Spleen (tissue), 11 donors: ENCODE measurements at regions not wholly inside any gene's neighbourhood (a gene's known extent, or its start where the extent isn't known, plus 50 kb on each side); places are given as distances from the start of the nearest gene placed in this dataset.
"Not testable (repeated sequence)": the region's sequence is repeated elsewhere in the genome, so short reads cannot be mapped to it uniquely, and the experiment has no call there.

Experiments
- DNase-seq: peaks from one replicate; pipeline ENCODE4 v3.0.0-alpha.2; 2020
- H3K27ac ChIP-seq, 8 donors: fragments of 200-600 bp; sonication (generic) in 7 of 8; 1 replicate in 4 of 8; 2 replicates in 4 of 8; pipeline versions ENCODE4 v1.5.0 to v1.8.0; 2016 to 2021; ENCODE audit warnings: inconsistent platforms in 4 of 8, mild to moderate bottlenecking in 4 of 8, moderate library complexity in 1 of 8
- H3K27me3 ChIP-seq, 7 donors: fragments of 200-600 bp; sonication (generic) in 6 of 7; replicated peaks in 1 of 7; 1 replicate in 4 of 7; 2 replicates in 3 of 7; pipeline versions ENCODE4 v1.5.0 to v1.8.0; 2016 to 2021; ENCODE audit warnings: inconsistent platforms in 3 of 7, mild to moderate bottlenecking in 1 of 7
- H3K36me3 ChIP-seq, 6 donors: fragments of 200-600 bp; sonication (generic) in 5 of 6; 1 replicate in 4 of 6; 2 replicates in 2 of 6; pipeline versions ENCODE4 v1.5.0 to v1.8.0; 2016 to 2021; ENCODE audit warnings: inconsistent platforms in 2 of 6
- H3K4me1 ChIP-seq, 6 donors: fragments of 200-600 bp; sonication (generic) in 5 of 6; 1 replicate in 3 of 6; 2 replicates in 3 of 6; pipeline versions ENCODE4 v1.5.0 to v1.8.0; 2016 to 2021; ENCODE audit warnings: inconsistent platforms in 3 of 6
- H3K4me3 ChIP-seq, 8 donors: fragments of 200-600 bp; sonication (generic) in 7 of 8; 1 replicate in 4 of 8; 2 replicates in 4 of 8; pipeline versions ENCODE4 v1.5.0 to v1.8.0; 2016 to 2021; ENCODE audit warnings: inconsistent platforms in 4 of 8, mild to moderate bottlenecking in 4 of 8, moderate library complexity in 2 of 8
- H3K9me3 ChIP-seq, 8 donors: fragments of 200-600 bp; sonication (generic) in 7 of 8; 1 replicate in 4 of 8; 2 replicates in 4 of 8; pipeline versions ENCODE4 v1.5.0 to v1.8.0; 2016 to 2021; ENCODE audit warnings: inconsistent platforms in 4 of 8
- CTCF ChIP-seq, 11 experiments: fragments of 200-600 bp in 7 of 11; fragments of 450-650 bp in 4 of 11; sonication (generic) in 4 of 11; IDR thresholded peaks in 8 of 11; conservative IDR thresholded peaks in 3 of 11; 1 replicate in 7 of 11; 2 replicates in 4 of 11; pipeline versions ENCODE4 v1.4.0 to v1.8.0; 2016 to 2021; ENCODE audit warnings: antibody characterized with exemption in 11 of 11, inconsistent platforms in 4 of 11, mild to moderate bottlenecking in 1 of 11
- POLR2A ChIP-seq, 3 donors: fragments of 450-650 bp; IDR thresholded peaks; one replicate each; pipeline ENCODE4 v1.5.1; 2017; ENCODE audit warnings: antibody characterized with exemption in 3 of 3, mild to moderate bottlenecking in 1 of 3
- POLR2AphosphoS5 ChIP-seq, 3 donors: sonication (generic); formaldehyde crosslinking; IDR thresholded peaks; one replicate each; pipeline ENCODE4 v1.5.1; 2017; ENCODE audit warnings: antibody characterized with exemption in 3 of 3
- WGBS, 5 donors: extraction: QIAGEN DNeasy Blood & Tissue Kit in 3 of 5; methylation state at CpG; one replicate each; pipeline versions ENCODE4 v1.1.5 to v1.1.7; 2013 to 2018; 5-methylcytosine and 5-hydroxymethylcytosine counted together
- intact Hi-C: fragments of 100-400 bp; cut with DNase I; formaldehyde crosslinking; loops from one replicate; pipeline ENCODE4 v1.15.0; 2023; ENCODE audit warnings: low total_unique reads
- donor health status: healthy with polysubstance abuse.
- donor health status: DM: no; HTN: no; CAD: no; lungs with moderate emphysema.
- donor health status: DM: no; HTN: no; CAD: no.
- donor health status: Bipolar disorder and iron deficiency.
- donor health status: healthy.
- donor health status: DM: no; HTN: no; CAD: no.
- donor health status: DM: yes; HTN: yes; CAD: no.

- Histone ChIP-seq H3K4me3 (no peak overlapping the region), H3K36me3 (no peaks in the 10 kb centered on the region), H3K9me3 (no peaks in the 10 kb centered on the region), H3K27ac (no peak overlapping the region), H3K4me1 (peaks cover 0 to 5% (median 0%) of the 10 kb centered on the region in 6 donors), H3K27me3 (peaks cover 0 to 4% (median 0%) of the 10 kb centered on the region in 7 donors)
- DNase-seq, result no peak
- intact Hi-C loops, result no loop called here
- 75 to 92% (median 78%) methylated on average over 5 of the region's 5 CpGs for WGBS, 5 donors
- TF ChIP-seq POLR2A (IDR thresholded peaks at IDR 0.05) (no peak), CTCF (IDR thresholded peaks at IDR 0.05 in 8 of 11, conservative IDR thresholded peaks at IDR 0.05 in 3 of 11) (no peak), POLR2AphosphoS5 (IDR thresholded peaks at IDR 0.05) (no peak)
These were observed 74.6 kb upstream of the GADD45A start for GRCh38 chr1:67610450-67610849.

- WGBS, 5 donors, result 66 to 89% (median 82%) methylated on average over 3 of the region's 3 CpGs
- Histone ChIP-seq H3K4me3 (no peak overlapping the region), H3K9me3 (no peaks in the 10 kb centered on the region), H3K36me3 (no peaks in the 10 kb centered on the region), H3K4me1 (peaks cover 0 to 5% (median 0%) of the 10 kb centered on the region in 6 donors), H3K27ac (no peak overlapping the region), H3K27me3 (peaks cover 0 to 4% (median 0%) of the 10 kb centered on the region in 7 donors)
- TF ChIP-seq POLR2A (IDR thresholded peaks at IDR 0.05), result no peak
- no peak for TF ChIP-seq CTCF (IDR thresholded peaks at IDR 0.05 in 8 of 11, conservative IDR thresholded peaks at IDR 0.05 in 3 of 11)
- no peak for TF ChIP-seq POLR2AphosphoS5 (IDR thresholded peaks at IDR 0.05)
- DNase-seq, result no peak
- intact Hi-C loops, result no loop called here
These were observed 73.2 kb upstream of the GADD45A start for GRCh38 chr1:67611846-67612245.

DNA sequence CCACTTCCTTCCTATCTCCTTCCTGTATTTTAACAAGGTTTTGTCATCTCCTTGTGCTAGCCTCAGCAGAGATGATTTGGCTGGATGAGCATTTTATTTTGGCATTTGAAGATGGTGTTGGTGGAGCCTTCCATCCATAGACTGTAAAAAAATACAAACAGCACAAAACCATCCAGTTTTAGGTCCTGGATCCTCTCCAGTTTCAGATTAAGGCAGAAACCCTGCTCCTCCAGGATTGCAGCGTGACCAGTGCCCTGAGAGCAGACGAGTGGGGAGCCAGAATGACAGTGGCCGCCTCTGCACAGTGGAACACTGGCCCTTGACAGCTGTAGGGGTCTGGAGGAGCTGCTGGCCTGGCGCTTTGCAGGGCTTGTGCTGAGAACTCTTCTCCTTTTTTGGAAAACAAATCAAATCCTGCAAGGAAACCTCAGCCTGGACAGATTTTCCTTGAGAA is 72.2 kb upstream of the GADD45A start:
- Histone ChIP-seq H3K4me3 (no peak overlapping the region), H3K4me1 (peaks cover 0 to 5% (median 0%) of the 10 kb centered on the region in 6 donors), H3K36me3 (no peaks in the 10 kb centered on the region), H3K27me3 (peaks cover 0 to 4% (median 0%) of the 10 kb centered on the region in 7 donors), H3K9me3 (no peaks in the 10 kb centered on the region), H3K27ac (peak overlapping the region in 3 of 8 donors; percentile 4 to 22 (median 22))
- DNase-seq, result no peak
- intact Hi-C loops, result no loop called here
- peak in 2 of 3 donors; percentile 41 to 53 for TF ChIP-seq POLR2AphosphoS5 (IDR thresholded peaks at IDR 0.05)
- no peak for TF ChIP-seq POLR2A (IDR thresholded peaks at IDR 0.05)
- no peak for TF ChIP-seq CTCF (IDR thresholded peaks at IDR 0.05 in 8 of 11, conservative IDR thresholded peaks at IDR 0.05 in 3 of 11)
- 51 to 73% (median 69%) methylated on average over 4 of the region's 4 CpGs for WGBS, 5 donors

GRCh38 chr1:67613479-67613878 is 71.5 kb upstream of the GADD45A start:
- peak overlapping the region in 4 of 8 donors; percentile 4 to 26 (median 22) for H3K27ac ChIP-seq
- WGBS, 5 donors, result 86 to 95% (median 91%) methylated on average over 8 of the region's 8 CpGs
- H3K4me1 ChIP-seq, result not testable (repeated sequence)

DNA sequence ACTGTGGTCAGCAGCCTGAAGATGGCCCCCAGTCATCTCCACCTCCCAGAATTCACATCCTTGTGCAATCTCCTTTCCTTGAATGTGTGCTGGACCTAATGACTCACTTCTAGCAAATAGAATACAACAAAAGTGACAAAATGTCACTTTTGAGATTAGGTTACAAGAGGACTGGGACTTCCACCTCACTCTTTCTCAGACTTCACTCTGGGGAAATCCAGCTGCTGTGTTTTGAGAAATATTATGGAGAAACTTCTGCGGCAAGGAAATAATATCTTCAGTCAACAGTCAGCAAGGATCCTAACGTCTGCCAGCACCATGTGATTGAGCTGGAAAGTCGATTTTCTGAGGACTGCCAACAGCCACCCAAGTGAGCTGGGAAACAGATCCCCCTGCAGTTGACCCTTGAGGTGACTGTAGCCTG is 70.5 kb upstream of the GADD45A start:
- Histone ChIP-seq H3K9me3 (no peaks in the 10 kb centered on the region), H3K27me3 (peaks cover 0 to 4% (median 0%) of the 10 kb centered on the region in 7 donors), H3K4me1 (peaks cover 0 to 5% (median 0%) of the 10 kb centered on the region in 6 donors), H3K27ac (peak overlapping the region in 2 of 8 donors; percentile 4 to 13), H3K36me3 (no peaks in the 10 kb centered on the region), H3K4me3 (no peak overlapping the region)
- intact Hi-C loops, result no loop called here
- WGBS, 5 donors, result 53 to 75% (median 57%) methylated on average over 3 of the region's 3 CpGs
- no peak for DNase-seq
- no peak for TF ChIP-seq POLR2AphosphoS5 (IDR thresholded peaks at IDR 0.05)
- TF ChIP-seq POLR2A (IDR thresholded peaks at IDR 0.05), result no peak
- no peak for TF ChIP-seq CTCF (IDR thresholded peaks at IDR 0.05 in 8 of 11, conservative IDR thresholded peaks at IDR 0.05 in 3 of 11)

More at GRCh38 chr1:67613479-67613878, 71.5 kb upstream of the GADD45A start:
- intact Hi-C loops, H3K9me3 ChIP-seq, H3K36me3 ChIP-seq, H3K4me3 ChIP-seq, DNase-seq, H3K27me3 ChIP-seq: not testable (repeated sequence)
